GM12892 (cell line): ENCODE measurements at regions not wholly inside any gene's neighbourhood (a gene's known extent, or its start where the extent isn't known, plus 50 kb on each side); places are given as distances from the start of the nearest gene placed in this dataset.

Experiments
- POLR2A ChIP-seq: IDR thresholded peaks from 2 replicates; pipeline ENCODE4 v1.6.1; 2011; ENCODE audit warnings: low read depth, low read length, control low read depth
- POLR2AphosphoS5 ChIP-seq: IDR thresholded peaks from 2 replicates; pipeline ENCODE4 v1.6.1; 2011; ENCODE audit warnings: low read depth, low read length, control low read depth

GRCh38 chr4:60737858-60738257 is 462.3 kb upstream of the ADGRL3 start:
- TF ChIP-seq POLR2AphosphoS5 (no peak), POLR2A (no peak)
